ENCODE measurements at regions not wholly inside any gene's neighbourhood (a gene's known extent, or its start where the extent isn't known, plus 50 kb on each side); places are given as distances from the start of the nearest gene placed in this dataset.

- ChIA-PET POLR2A (no interaction called here), CTCF (no interaction called here)
- DNase-seq (no peak), ATAC-seq (no peak)
- TF ChIP-seq, protein P1, sequence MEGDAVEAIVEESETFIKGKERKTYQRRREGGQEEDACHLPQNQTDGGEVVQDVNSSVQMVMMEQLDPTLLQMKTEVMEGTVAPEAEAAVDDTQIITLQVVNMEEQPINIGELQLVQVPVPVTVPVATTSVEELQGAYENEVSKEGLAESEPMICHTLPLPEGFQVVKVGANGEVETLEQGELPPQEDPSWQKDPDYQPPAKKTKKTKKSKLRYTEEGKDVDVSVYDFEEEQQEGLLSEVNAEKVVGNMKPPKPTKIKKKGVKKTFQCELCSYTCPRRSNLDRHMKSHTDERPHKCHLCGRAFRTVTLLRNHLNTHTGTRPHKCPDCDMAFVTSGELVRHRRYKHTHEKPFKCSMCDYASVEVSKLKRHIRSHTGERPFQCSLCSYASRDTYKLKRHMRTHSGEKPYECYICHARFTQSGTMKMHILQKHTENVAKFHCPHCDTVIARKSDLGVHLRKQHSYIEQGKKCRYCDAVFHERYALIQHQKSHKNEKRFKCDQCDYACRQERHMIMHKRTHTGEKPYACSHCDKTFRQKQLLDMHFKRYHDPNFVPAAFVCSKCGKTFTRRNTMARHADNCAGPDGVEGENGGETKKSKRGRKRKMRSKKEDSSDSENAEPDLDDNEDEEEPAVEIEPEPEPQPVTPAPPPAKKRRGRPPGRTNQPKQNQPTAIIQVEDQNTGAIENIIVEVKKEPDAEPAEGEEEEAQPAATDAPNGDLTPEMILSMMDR (IDR thresholded peaks at IDR 0.05) = no peak
- H3K4me1 Mint-ChIP-seq (ENCODE audit: low read depth) = no peaks in the 10 kb centered on the region
- no peak overlapping the region for H3K4me3 Mint-ChIP-seq
- H3K27ac Mint-ChIP-seq = no peak overlapping the region
- intact Hi-C loops (cut with micrococcal nuclease) = no loop called here
- H3K36me3 Mint-ChIP-seq (ENCODE audit: low read depth) = no peaks in the 10 kb centered on the region
- H3K9me3 Mint-ChIP-seq = peaks cover 1% of the 10 kb centered on the region
- H3K27me3 Mint-ChIP-seq = no peaks in the 10 kb centered on the region
Measured at GRCh38 chr5:117856713-117857112, 1131.6 kb downstream of the DTWD2 start.

- DNase-seq (no peak), ATAC-seq (no peak)
- Mint-ChIP-seq H3K36me3 (ENCODE audit: low read depth) (no peaks in the 10 kb centered on the region), H3K4me1 (ENCODE audit: low read depth) (no peaks in the 10 kb centered on the region), H3K9me3 (peaks cover 6% of the 10 kb centered on the region), H3K27ac (no peak overlapping the region), H3K27me3 (no peaks in the 10 kb centered on the region), H3K4me3 (no peak overlapping the region)
- ChIA-PET CTCF (no interaction called here), POLR2A (no interaction called here)
- TF ChIP-seq, protein P1 (IDR thresholded peaks at IDR 0.05) = no peak
- intact Hi-C loops (cut with micrococcal nuclease) = no loop called here
Measured at GRCh38 chr5:117837786-117838185, 1150.6 kb downstream of the DTWD2 start.

DNA sequence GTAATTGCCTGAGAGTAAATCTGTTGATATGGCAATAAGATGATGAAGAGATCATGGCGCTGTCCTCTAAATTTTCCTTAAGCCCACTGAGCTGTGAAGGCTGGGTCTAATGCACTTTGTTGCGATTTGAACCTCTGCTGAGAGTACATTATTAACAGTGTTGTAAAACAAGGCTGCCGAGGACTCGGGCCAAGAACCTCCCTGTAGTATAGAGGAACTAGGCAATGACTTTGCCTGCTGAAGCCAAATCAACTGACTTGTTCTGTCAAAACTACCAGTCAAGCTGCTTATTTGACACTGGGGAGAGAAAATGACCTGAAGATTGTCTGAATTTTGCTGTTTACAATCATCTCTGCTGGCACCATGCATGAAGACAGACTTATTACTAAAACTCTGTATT is 1154.7 kb downstream of the DTWD2 start:
- TF ChIP-seq, protein P1 (IDR thresholded peaks at IDR 0.05) = no peak
- ChIA-PET CTCF (no interaction called here), POLR2A (interaction anchor here (0.7 kb wide), 1 partner anchor 11 kb away, joined by 3 read pairs; no protein-coding TSS in a partner anchor)
- no peak overlapping the region for H3K4me3 Mint-ChIP-seq
- H3K4me1 Mint-ChIP-seq (ENCODE audit: low read depth) = no peaks in the 10 kb centered on the region
- intact Hi-C loops (cut with micrococcal nuclease) = no loop called here
- H3K9me3 Mint-ChIP-seq = peaks cover 2% of the 10 kb centered on the region
- no peaks in the 10 kb centered on the region for H3K27me3 Mint-ChIP-seq
- DNase-seq = no peak
- no peak overlapping the region for H3K27ac Mint-ChIP-seq
- ATAC-seq = no peak
- no peaks in the 10 kb centered on the region for H3K36me3 Mint-ChIP-seq (ENCODE audit: low read depth)

- no peak for DNase-seq
- H3K27ac Mint-ChIP-seq = no peak overlapping the region
Measured at GRCh38 chr5:117829646-117830045, 1158.7 kb downstream of the DTWD2 start.

GRCh38 chr5:117813850-117814249 is 1174.5 kb downstream of the DTWD2 start:
- intact Hi-C loops (cut with micrococcal nuclease) = no loop called here

More at GRCh38 chr5:117829646-117830045, 1158.7 kb downstream of the DTWD2 start:
- Mint-ChIP-seq H3K36me3 (ENCODE audit: low read depth) (no peaks in the 10 kb centered on the region), H3K9me3 (peaks cover 2% of the 10 kb centered on the region), H3K27me3 (no peaks in the 10 kb centered on the region), H3K4me1 (ENCODE audit: low read depth) (no peaks in the 10 kb centered on the region), H3K4me3 (no peak overlapping the region)
- TF ChIP-seq, protein P1 (IDR thresholded peaks at IDR 0.05) = no peak
- CTCF ChIA-PET = no interaction called here
- intact Hi-C loops (cut with micrococcal nuclease) = no loop called here
- POLR2A ChIA-PET = no interaction called here
- ATAC-seq = no peak

More at GRCh38 chr5:117813850-117814249, 1174.5 kb downstream of the DTWD2 start:
- Mint-ChIP-seq H3K4me3 (no peak overlapping the region), H3K27me3 (no peaks in the 10 kb centered on the region), H3K9me3 (peaks cover 21% of the 10 kb centered on the region), H3K36me3 (ENCODE audit: low read depth) (no peaks in the 10 kb centered on the region), H3K4me1 (ENCODE audit: low read depth) (no peaks in the 10 kb centered on the region), H3K27ac (no peak overlapping the region)
- ChIA-PET POLR2A (no interaction called here), CTCF (no interaction called here)
- TF ChIP-seq, protein P1 (IDR thresholded peaks at IDR 0.05) = no peak
- DNase-seq (no peak), ATAC-seq (no peak)
